ENCODE measurements at regions not wholly inside any gene's neighbourhood (a gene's known extent, or its start where the extent isn't known, plus 50 kb on each side); places are given as distances from the start of the nearest gene placed in this dataset.

GRCh38 chr6:115203381-115203780 lies 857.3 kb downstream of the FRK start:
- DNase-seq (ENCODE audit: low read depth, low spot score) (no peak), ATAC-seq (no peak)
- no peak overlapping the region for H2AFZ ChIP-seq (ENCODE audit: low read depth, low read length, poor library complexity, severe bottlenecking)
- no peaks in the 10 kb centered on the region; a peak in 1 of 4 replicates for H3K9me3 ChIP-seq (ENCODE audit: control insufficient read depth in 1 of 2, insufficient read depth in 1 of 2, low read depth in 1 of 2, low read length in 2 of 2)
- no peaks in the 10 kb centered on the region for H3K9me2 ChIP-seq (ENCODE audit: insufficient read depth)
- intact Hi-C loops (cut with micrococcal nuclease): no loop called here
- BruUV-seq (replicated peaks): no TSS peak
- no peak overlapping the region for H3K9ac ChIP-seq (ENCODE audit: low read length)
- TF ChIP-seq JUND (IDR thresholded peaks at IDR 0.05) (no peak), EZH2phosphoT487 (IDR thresholded peaks at IDR 0.05; ENCODE audit: borderline replicate concordance) (no peak), RAD21 (IDR thresholded peaks at IDR 0.05; ENCODE audit: low read depth) (no peak), EZH2 (IDR thresholded peaks at IDR 0.05) (no peak), SRF (IDR thresholded peaks at IDR 0.05; ENCODE audit: low read depth) (no peak), ZNF274 (IDR thresholded peaks at IDR 0.05; ENCODE audit: low read depth, low read length) (no peak), FOSL1 (IDR thresholded peaks at IDR 0.05; ENCODE audit: low read depth) (no peak), ATF3 (IDR thresholded peaks at IDR 0.05) (no peak)
- ChIA-PET POLR2A (no interaction called here), RAD21 (ENCODE audit: low non-redundant PET in 1 of 2, low total read pairs in 2 of 2, uncharacterized antibody in 2 of 2, unreplicated experiment in 2 of 2) (no interaction called here), CTCF (no interaction called here)
- no peaks in the 10 kb centered on the region for H3K4me1 ChIP-seq (ENCODE audit: control insufficient read depth in 1 of 2, insufficient read depth in 2 of 2, low read length in 2 of 2)
- no peaks in the 10 kb centered on the region for H4K20me1 ChIP-seq (ENCODE audit: insufficient read depth)
- no peak overlapping the region for H3K4me2 ChIP-seq (ENCODE audit: low read length)
- no peaks in the 10 kb centered on the region for H3K27me3 ChIP-seq (ENCODE audit: insufficient read depth, low read length)
- no peak overlapping the region for H3K27ac ChIP-seq (ENCODE audit: low read depth, low read length)
- H3K36me3 ChIP-seq (ENCODE audit: control insufficient read depth in 1 of 2, insufficient read depth in 2 of 2, low read length in 2 of 2): no peaks in the 10 kb centered on the region
- H3K4me3 ChIP-seq (replicated peaks in 1 of 2; ENCODE audit: low read depth in 1 of 2, low read length in 2 of 2): no peak overlapping the region
- H3K79me2 ChIP-seq (ENCODE audit: insufficient read depth, low read length): no peaks in the 10 kb centered on the region

GRCh38 chr6:115194981-115195638 lies 852.3 kb upstream of the HS3ST5 start:
- TF ChIP-seq EZH2 (IDR thresholded peaks at IDR 0.05) (no peak), FOSL1 (IDR thresholded peaks at IDR 0.05; ENCODE audit: low read depth) (no peak), POLR2AphosphoS5 (IDR thresholded peaks at IDR 0.05; ENCODE audit: low read depth, low read length) (no peak), EZH2phosphoT487 (IDR thresholded peaks at IDR 0.05; ENCODE audit: borderline replicate concordance) (no peak), POLR2A (IDR thresholded peaks at IDR 0.05; ENCODE audit: borderline replicate concordance, extremely low read depth, insufficient read depth, insufficient read length) (no peak), ZNF274 (IDR thresholded peaks at IDR 0.05; ENCODE audit: low read depth, low read length) (no peak), ZBTB33 (IDR thresholded peaks at IDR 0.05; ENCODE audit: extremely low read depth, insufficient replicate concordance, low read length) (no peak)
- no peaks in the 10 kb centered on the region for H3K79me2 ChIP-seq (ENCODE audit: insufficient read depth, low read length)
- no TSS peak for BruUV-seq (replicated peaks)
- no peaks in the 10 kb centered on the region for H4K20me1 ChIP-seq (ENCODE audit: insufficient read depth)
- H3K4me1 ChIP-seq (ENCODE audit: control insufficient read depth in 1 of 2, insufficient read depth in 2 of 2, low read length in 2 of 2): no peaks in the 10 kb centered on the region
- no peak for ATAC-seq
- no peaks in the 10 kb centered on the region for H3K27me3 ChIP-seq (ENCODE audit: insufficient read depth, low read length)
- H2AFZ ChIP-seq (ENCODE audit: low read depth, low read length, poor library complexity, severe bottlenecking): no peak overlapping the region
- intact Hi-C loops (cut with micrococcal nuclease): no loop called here
- H3K27ac ChIP-seq (ENCODE audit: low read depth, low read length): no peak overlapping the region
- ChIA-PET POLR2A (no interaction called here), CTCF (no interaction called here), RAD21 (ENCODE audit: low non-redundant PET in 1 of 2, low total read pairs in 2 of 2, uncharacterized antibody in 2 of 2, unreplicated experiment in 2 of 2) (no interaction called here)
- no peaks in the 10 kb centered on the region for H3K9me2 ChIP-seq (ENCODE audit: insufficient read depth)
- H3K9ac ChIP-seq (ENCODE audit: low read length): no peak overlapping the region
- no peak for DNase-seq (ENCODE audit: low read depth, low spot score)
- no peaks in the 10 kb centered on the region for H3K36me3 ChIP-seq (ENCODE audit: control insufficient read depth in 1 of 2, insufficient read depth in 2 of 2, low read length in 2 of 2)
- H3K4me2 ChIP-seq (ENCODE audit: low read length): no peak overlapping the region
- H3K9me3 ChIP-seq (ENCODE audit: control insufficient read depth in 1 of 2, insufficient read depth in 1 of 2, low read depth in 1 of 2, low read length in 2 of 2): no peaks in the 10 kb centered on the region; a peak in 1 of 4 replicates
- no peak overlapping the region for H3K4me3 ChIP-seq (replicated peaks in 1 of 2; ENCODE audit: low read depth in 1 of 2, low read length in 2 of 2)
